ENCODE measurements at regions not wholly inside any gene's neighbourhood (a gene's known extent, or its start where the extent isn't known, plus 50 kb on each side); places are given as distances from the start of the nearest gene placed in this dataset.

DNA sequence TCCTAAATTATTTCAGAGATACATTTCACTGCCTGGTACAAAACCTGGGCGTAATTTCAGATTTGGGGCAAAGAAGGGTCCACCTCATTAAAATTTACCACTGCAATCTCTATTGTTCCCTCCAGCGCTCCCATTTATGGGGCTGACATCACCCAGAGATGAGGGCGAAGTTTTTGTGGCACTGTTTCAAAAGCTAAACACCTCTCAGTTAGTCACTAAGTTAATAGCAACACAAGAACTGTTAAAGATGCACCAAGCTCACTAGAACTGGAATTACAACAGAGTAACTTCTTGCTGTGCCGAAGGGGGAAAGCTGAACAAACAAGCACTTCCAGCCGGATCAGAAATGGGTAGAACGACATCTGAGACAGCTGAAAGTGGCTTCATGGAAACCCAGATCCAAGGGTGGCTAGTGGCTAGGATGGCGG lies 179.4 kb downstream of the GATA3 start:
- no peak for DNase-seq
- Histone ChIP-seq H3K27me3 (replicated peaks; ENCODE audit: control insufficient read depth, insufficient read depth, low read length) (no peaks in the 10 kb centered on the region; the same call in 1 of the 2 replicates), H3K4me3 (ENCODE audit: low read depth, low read length) (no peak overlapping the region), H3K36me3 (ENCODE audit: control insufficient read depth, insufficient read depth, low read length) (no peaks in the 10 kb centered on the region), H3K4me1 (no peaks in the 10 kb centered on the region), H3K9me3 (no peaks in the 10 kb centered on the region)
- Mint-ChIP-seq H3K9me3 (ENCODE audit: unreplicated experiment) (no peaks in the 10 kb centered on the region), H3K36me3 (ENCODE audit: insufficient read depth, unreplicated experiment) (no peaks in the 10 kb centered on the region), H3K4me1 (ENCODE audit: low read depth, unreplicated experiment) (no peaks in the 10 kb centered on the region), H3K27ac (ENCODE audit: unreplicated experiment) (no peak overlapping the region), H3K4me3 (ENCODE audit: unreplicated experiment) (no peak overlapping the region), H3K27me3 (ENCODE audit: insufficient read depth, unreplicated experiment) (no peaks in the 10 kb centered on the region)
- CTCF ChIA-PET = no interaction called here
- no TSS peak for BruUV-seq (replicated peaks)
- intact Hi-C loops (cut with micrococcal nuclease; ENCODE audit: unreplicated experiment) = no loop called here
- TF ChIP-seq, protein P1, sequence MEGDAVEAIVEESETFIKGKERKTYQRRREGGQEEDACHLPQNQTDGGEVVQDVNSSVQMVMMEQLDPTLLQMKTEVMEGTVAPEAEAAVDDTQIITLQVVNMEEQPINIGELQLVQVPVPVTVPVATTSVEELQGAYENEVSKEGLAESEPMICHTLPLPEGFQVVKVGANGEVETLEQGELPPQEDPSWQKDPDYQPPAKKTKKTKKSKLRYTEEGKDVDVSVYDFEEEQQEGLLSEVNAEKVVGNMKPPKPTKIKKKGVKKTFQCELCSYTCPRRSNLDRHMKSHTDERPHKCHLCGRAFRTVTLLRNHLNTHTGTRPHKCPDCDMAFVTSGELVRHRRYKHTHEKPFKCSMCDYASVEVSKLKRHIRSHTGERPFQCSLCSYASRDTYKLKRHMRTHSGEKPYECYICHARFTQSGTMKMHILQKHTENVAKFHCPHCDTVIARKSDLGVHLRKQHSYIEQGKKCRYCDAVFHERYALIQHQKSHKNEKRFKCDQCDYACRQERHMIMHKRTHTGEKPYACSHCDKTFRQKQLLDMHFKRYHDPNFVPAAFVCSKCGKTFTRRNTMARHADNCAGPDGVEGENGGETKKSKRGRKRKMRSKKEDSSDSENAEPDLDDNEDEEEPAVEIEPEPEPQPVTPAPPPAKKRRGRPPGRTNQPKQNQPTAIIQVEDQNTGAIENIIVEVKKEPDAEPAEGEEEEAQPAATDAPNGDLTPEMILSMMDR (IDR thresholded peaks at IDR 0.05; ENCODE audit: insufficient read depth in 1 of 2, low read depth in 1 of 2, low read length in 1 of 2, severe bottlenecking in 1 of 2, unreplicated experiment in 1 of 2) = no peak
- POLR2A ChIA-PET = no interaction called here

DNA sequence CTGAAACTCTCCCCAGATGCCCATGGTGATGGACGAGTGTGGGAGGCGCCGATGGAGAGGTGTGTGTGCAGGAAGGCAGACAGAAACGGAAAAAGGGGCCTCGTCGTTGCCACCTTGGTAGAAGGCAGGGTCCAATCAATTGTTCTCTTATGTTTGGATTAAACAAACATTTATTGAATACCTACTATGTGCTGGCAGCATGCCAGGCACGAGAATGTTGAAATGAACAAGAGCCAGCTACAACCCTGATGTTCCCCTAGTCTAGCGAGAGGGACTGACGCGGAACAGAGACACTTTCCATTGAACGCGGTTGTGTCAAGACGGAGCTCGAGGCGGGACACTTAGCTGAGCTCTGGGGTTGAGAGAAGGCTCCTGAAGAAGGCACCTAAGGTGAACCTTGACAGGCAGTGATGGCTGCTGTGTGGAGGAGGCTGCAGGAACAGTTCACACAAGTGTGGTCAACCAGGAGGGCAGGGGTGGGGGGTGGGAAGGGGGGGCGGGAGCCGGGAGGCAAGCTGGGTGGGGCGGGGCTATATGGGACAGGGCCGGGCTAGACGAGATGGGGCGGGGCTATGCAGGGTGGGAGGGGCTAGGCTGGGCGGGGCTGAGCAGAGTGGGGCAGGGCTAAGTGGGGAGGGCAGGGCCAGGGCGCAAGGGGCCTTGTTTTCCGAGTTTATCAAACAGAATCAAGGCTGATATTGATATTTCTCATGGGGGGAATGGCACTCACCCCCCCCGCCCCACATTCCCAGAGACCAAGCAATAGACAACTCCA lies 181.0 kb downstream of the GATA3 start:
- no peak for DNase-seq
- POLR2A ChIA-PET = no interaction called here
- no peaks in the 10 kb centered on the region for H3K9me3 ChIP-seq
- no peak overlapping the region for H3K4me3 ChIP-seq (ENCODE audit: low read depth, low read length)
- H3K9me3 Mint-ChIP-seq (ENCODE audit: unreplicated experiment) = no peaks in the 10 kb centered on the region
- H3K36me3 ChIP-seq (ENCODE audit: control insufficient read depth, insufficient read depth, low read length) = no peaks in the 10 kb centered on the region
- intact Hi-C loops (cut with micrococcal nuclease; ENCODE audit: unreplicated experiment) = no loop called here
- no peaks in the 10 kb centered on the region; the same call in 1 of the 2 replicates for H3K27me3 ChIP-seq (replicated peaks; ENCODE audit: control insufficient read depth, insufficient read depth, low read length)
- no peaks in the 10 kb centered on the region for H3K27me3 Mint-ChIP-seq (ENCODE audit: insufficient read depth, unreplicated experiment)
- H3K4me3 Mint-ChIP-seq (ENCODE audit: unreplicated experiment) = no peak overlapping the region
- TF ChIP-seq, protein P1 (IDR thresholded peaks at IDR 0.05; ENCODE audit: insufficient read depth in 1 of 2, low read depth in 1 of 2, low read length in 1 of 2, severe bottlenecking in 1 of 2, unreplicated experiment in 1 of 2) = no peak
- no peaks in the 10 kb centered on the region for H3K36me3 Mint-ChIP-seq (ENCODE audit: insufficient read depth, unreplicated experiment)
- CTCF ChIA-PET = interaction anchor here (0.5 kb wide), 1 partner anchor 181 kb away, joined by 3 read pairs; the partner anchor contains the start of gene GATA3
- H3K4me1 ChIP-seq = no peaks in the 10 kb centered on the region
- no TSS peak for BruUV-seq (replicated peaks)
- H3K4me1 Mint-ChIP-seq (ENCODE audit: low read depth, unreplicated experiment) = no peaks in the 10 kb centered on the region
- H3K27ac Mint-ChIP-seq (ENCODE audit: unreplicated experiment) = no peak overlapping the region

DNA sequence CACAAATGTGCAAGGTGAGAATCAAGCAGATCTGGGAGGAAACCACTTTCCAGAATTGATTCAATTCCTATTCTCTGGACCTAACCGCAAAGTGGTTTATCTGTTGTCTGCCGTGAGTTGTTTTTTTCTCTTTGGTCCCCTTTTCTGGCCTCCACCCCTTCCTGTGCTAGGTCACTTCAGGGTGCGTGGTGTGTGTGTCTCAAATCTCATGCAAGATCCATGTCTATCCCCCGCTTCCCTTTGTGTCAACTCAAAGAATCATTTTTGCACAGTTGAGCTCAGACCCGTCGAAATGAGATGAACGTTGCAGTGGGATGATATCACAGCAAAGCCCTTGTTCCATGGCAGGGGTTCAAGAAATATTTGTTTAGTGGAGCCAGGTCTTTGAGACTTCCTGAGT lies 184.5 kb downstream of the GATA3 start:
- Histone ChIP-seq H3K27me3 (replicated peaks; ENCODE audit: control insufficient read depth, insufficient read depth, low read length) (no peaks in the 10 kb centered on the region; the same call in 1 of the 2 replicates), H3K9me3 (no peaks in the 10 kb centered on the region), H3K4me1 (no peaks in the 10 kb centered on the region), H3K36me3 (ENCODE audit: control insufficient read depth, insufficient read depth, low read length) (no peaks in the 10 kb centered on the region), H3K4me3 (ENCODE audit: low read depth, low read length) (no peak overlapping the region)
- BruUV-seq (replicated peaks) = no TSS peak
- Mint-ChIP-seq H3K9me3 (ENCODE audit: unreplicated experiment) (no peaks in the 10 kb centered on the region), H3K4me1 (ENCODE audit: low read depth, unreplicated experiment) (no peaks in the 10 kb centered on the region), H3K4me3 (ENCODE audit: unreplicated experiment) (no peak overlapping the region), H3K27me3 (ENCODE audit: insufficient read depth, unreplicated experiment) (no peaks in the 10 kb centered on the region), H3K27ac (ENCODE audit: unreplicated experiment) (no peak overlapping the region), H3K36me3 (ENCODE audit: insufficient read depth, unreplicated experiment) (no peaks in the 10 kb centered on the region)
- ChIA-PET CTCF (no interaction called here), POLR2A (no interaction called here)
- TF ChIP-seq, protein P1 (IDR thresholded peaks at IDR 0.05; ENCODE audit: insufficient read depth in 1 of 2, low read depth in 1 of 2, low read length in 1 of 2, severe bottlenecking in 1 of 2, unreplicated experiment in 1 of 2) = no peak
- DNase-seq = no peak
- intact Hi-C loops (cut with micrococcal nuclease; ENCODE audit: unreplicated experiment) = no loop called here
